HT1080 (cell line): ENCODE measurements at regions not wholly inside any gene's neighbourhood (a gene's known extent, or its start where the extent isn't known, plus 50 kb on each side); places are given as distances from the start of the nearest gene placed in this dataset.
A peak's percentile ranks its signal among the peaks of the same experiment; 100 is the strongest.
"Not testable (repeated sequence)": the region's sequence is repeated elsewhere in the genome, so short reads cannot be mapped to it uniquely, and the experiment has no call there.

Experiments used
- DNase-seq: peaks from one replicate; pipeline ENCODE4 v3.0.0-alpha.2; 2015; ENCODE audit warnings: low read depth

GRCh38 chr21:38097789-38098188 is 159.0 kb upstream of the KCNJ15 start:
- DNase-seq: no peak

GRCh38 chr21:38112219-38112789 is 144.5 kb upstream of the KCNJ15 start:
- DNase-seq: no peak

- DNase-seq: no peak
These were observed 142.0 kb upstream of the KCNJ15 start for GRCh38 chr21:38114717-38115333.

- DNase-seq: no peak
These were observed 140.9 kb upstream of the KCNJ15 start for GRCh38 chr21:38115870-38116269.

- no peak for DNase-seq
These were observed 137.0 kb upstream of the KCNJ15 start for GRCh38 chr21:38119793-38120192.

GRCh38 chr21:38120679-38120983 is 136.2 kb upstream of the KCNJ15 start:
- not testable (repeated sequence) for DNase-seq

GRCh38 chr21:38120984-38121855 is 135.6 kb upstream of the KCNJ15 start:
- no peak for DNase-seq

GRCh38 chr21:38121888-38122720 is 134.7 kb upstream of the KCNJ15 start:
- DNase-seq: no peak

GRCh38 chr21:38123626-38124025 is 133.2 kb upstream of the KCNJ15 start:
- DNase-seq: no peak

- DNase-seq: peak; percentile 42
These were observed 130.0 kb upstream of the KCNJ15 start for GRCh38 chr21:38126666-38127303.

- DNase-seq: no peak
These were observed 127.1 kb upstream of the KCNJ15 start for GRCh38 chr21:38129711-38130110.

- DNase-seq: no peak
These were observed 123.6 kb upstream of the KCNJ15 start for GRCh38 chr21:38133240-38133639.

GRCh38 chr21:38134084-38134873 is 122.5 kb upstream of the KCNJ15 start:
- no peak for DNase-seq

- DNase-seq: no peak
These were observed 120.6 kb upstream of the KCNJ15 start for GRCh38 chr21:38136201-38136600.

- peak; percentile 64 for DNase-seq
These were observed 117.2 kb upstream of the KCNJ15 start for GRCh38 chr21:38139380-38140168.

- no peak for DNase-seq
These were observed 116.4 kb upstream of the KCNJ15 start for GRCh38 chr21:38140207-38140903.

GRCh38 chr21:38142224-38142623 is 114.6 kb upstream of the KCNJ15 start:
- DNase-seq: no peak

GRCh38 chr21:38144193-38144592 is 112.6 kb upstream of the KCNJ15 start:
- no peak for DNase-seq

GRCh38 chr21:38145104-38145503 is 111.7 kb upstream of the KCNJ15 start:
- no peak for DNase-seq
